ENCODE measurements at regions not wholly inside any gene's neighbourhood (a gene's known extent, or its start where the extent isn't known, plus 50 kb on each side); places are given as distances from the start of the nearest gene placed in this dataset.
"Not testable (repeated sequence)": the region's sequence is repeated elsewhere in the genome, so short reads cannot be mapped to it uniquely, and the experiment has no call there.

- TF ChIP-seq USF2 (IDR thresholded peaks at IDR 0.05; ENCODE audit: low read length): no peak
- no peak for TF ChIP-seq HDAC2 (IDR thresholded peaks at IDR 0.05; ENCODE audit: borderline replicate concordance in 1 of 2, low read depth in 2 of 2, low read length in 2 of 2)
- no peak for TF ChIP-seq POU5F1 (IDR thresholded peaks at IDR 0.05; ENCODE audit: low read depth, low read length)
- no peak for TF ChIP-seq RAD21 (IDR thresholded peaks at IDR 0.05 in 1 of 2, conservative IDR thresholded peaks at IDR 0.05 in 1 of 2; ENCODE audit: low read depth in 2 of 2, low read length in 2 of 2)
Measured at GRCh38 chrX:44667771-44668170, 125.1 kb upstream of the FUNDC1 start (continued).

DNA sequence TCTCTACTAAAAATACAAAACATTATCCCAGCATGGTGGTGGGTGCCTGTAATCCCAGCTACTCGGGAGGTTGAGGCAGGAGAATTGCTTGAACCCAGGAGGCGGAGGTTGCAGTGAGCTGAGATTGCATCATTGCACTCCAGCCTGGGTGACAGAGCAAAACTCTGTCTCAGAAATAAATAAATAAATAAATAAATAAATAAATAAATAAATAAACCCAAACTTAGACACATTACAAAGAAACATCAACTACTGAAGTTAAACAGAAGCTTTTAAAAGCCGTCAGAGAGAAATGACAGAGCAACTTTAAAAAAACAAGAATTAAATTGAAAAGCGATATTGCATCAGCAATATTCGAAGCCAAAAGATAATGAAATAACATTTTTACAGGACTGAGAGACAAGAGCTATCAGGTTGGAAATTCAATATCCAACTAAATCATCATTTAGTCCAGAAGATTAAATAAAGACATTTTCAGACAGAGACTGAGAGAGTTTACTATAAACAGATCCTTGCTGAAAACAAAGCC, 115.1 kb upstream of the FUNDC1 start:
- H3K9ac ChIP-seq (replicated peaks in 1 of 4; ENCODE audit: extremely low read depth in 1 of 4, low read depth in 3 of 4, low read length in 3 of 4); CTCF ChIA-PET (ENCODE audit: partially characterized antibody); H3K23ac ChIP-seq (ENCODE audit: insufficient read length); H3K27me3 ChIP-seq (replicated peaks in 1 of 4; ENCODE audit: control insufficient read depth in 3 of 4, extremely low read depth in 1 of 4, insufficient read depth in 3 of 4, low read length in 3 of 4); H3K4me1 ChIP-seq (replicated peaks in 1 of 4; ENCODE audit: control insufficient read depth in 3 of 4, insufficient read depth in 4 of 4, low read length in 3 of 4); H2AK5ac ChIP-seq (ENCODE audit: low read depth, low read length); H3K4me3 ChIP-seq (ENCODE audit: extremely low read depth in 1 of 4, insufficient read depth in 2 of 4, low read depth in 3 of 4, low read length in 4 of 4); FAIRE-seq; H2BK15ac ChIP-seq (ENCODE audit: low read length); H2BK20ac ChIP-seq (ENCODE audit: low read length); H3K18ac ChIP-seq (ENCODE audit: extremely low read depth, low read length); H3K4me2 ChIP-seq (ENCODE audit: insufficient read depth in 1 of 2, low read depth in 2 of 2, low read length in 2 of 2); H3K79me1 ChIP-seq (ENCODE audit: low read depth, low read length); H4K20me1 ChIP-seq (replicated peaks in 1 of 2; ENCODE audit: control insufficient read depth in 1 of 2, insufficient read depth in 2 of 2, low read length in 2 of 2); DNase-seq (ENCODE audit: low read depth in 1 of 2, low spot score in 2 of 2); H4K91ac ChIP-seq (replicated peaks; ENCODE audit: insufficient read length, low read length); H2BK5ac ChIP-seq (ENCODE audit: low read depth, low read length); H3K27ac ChIP-seq (ENCODE audit: low read depth, low read length); H3K23me2 ChIP-seq (ENCODE audit: low read depth, low read length); H3K79me2 ChIP-seq (ENCODE audit: control insufficient read depth in 1 of 2, insufficient read depth in 2 of 2, low read length in 2 of 2); H4K5ac ChIP-seq (ENCODE audit: insufficient read length, low read depth, low read length); H3K9me3 ChIP-seq (ENCODE audit: insufficient read depth in 2 of 2, low read depth in 1 of 2, low read length in 1 of 2); H2BK120ac ChIP-seq (replicated peaks; ENCODE audit: low read depth, low read length); H4K8ac ChIP-seq (ENCODE audit: extremely low read depth, insufficient read depth, low read length); H3K36me3 ChIP-seq (ENCODE audit: control insufficient read depth in 2 of 4, insufficient read depth in 4 of 4, low read length in 3 of 4); H3K56ac ChIP-seq (replicated peaks; ENCODE audit: insufficient read length, low read depth, low read length); H3K4ac ChIP-seq (replicated peaks; ENCODE audit: insufficient read length, low read depth, low read length); H2AFZ ChIP-seq (ENCODE audit: low read length); POLR2A ChIA-PET (ENCODE audit: partially characterized antibody); H3K14ac ChIP-seq (ENCODE audit: insufficient read length); H2BK12ac ChIP-seq (ENCODE audit: low read depth, low read length): not testable (repeated sequence)
- 83% methylated on average over 4 of the region's 5 CpGs; no CpG with 5 or more reads in 1 of the 2 experiments for WGBS, 2 experiments (ENCODE audit: extremely low coverage in 1 of 2, insufficient coverage in 1 of 2, insufficient read length in 1 of 2, insufficient replicate concordance in 2 of 2, low coverage in 1 of 2, low lambda C conversion rate in 2 of 2, missing lambda C conversion rate in 1 of 2)
